HL-60 (cell line): ENCODE measurements at regions not wholly inside any gene's neighbourhood (a gene's known extent, or its start where the extent isn't known, plus 50 kb on each side); places are given as distances from the start of the nearest gene placed in this dataset.

Experiments used
- DNase-seq, 2 experiments: peaks; one replicate each; pipeline ENCODE4 v3.0.0-alpha.2; 2010 to 2020; ENCODE audit warnings: low read depth in 1 of 2, low spot score in 1 of 2
- H3K27ac ChIP-seq: fragments of 250-450 bp; sonication (Bioruptor Pico); replicated peaks from 2 replicates; pipeline ENCODE4 v1.5.1; 2020; ENCODE audit warnings: mild to moderate bottlenecking, moderate library complexity
- H3K27me3 ChIP-seq: fragments of 250-450 bp; sonication (Bioruptor Pico); 2 replicates; pipeline ENCODE4 v1.5.1; 2021; ENCODE audit warnings: mild to moderate bottlenecking, moderate library complexity; ENCODE audit not compliant: insufficient read depth, poor library complexity, severe bottlenecking
- H3K4me3 ChIP-seq: replicated peaks from 2 replicates; pipeline ENCODE4 v1.5.1; 2011; ENCODE audit warnings: mild to moderate bottlenecking, control low read depth, low read length; ENCODE audit not compliant: insufficient read depth
- GABPA ChIP-seq: IDR thresholded peaks from 2 replicates; pipeline ENCODE4 v1.6.1; 2012; ENCODE audit warnings: low read depth
- POLR2AphosphoS5 ChIP-seq: IDR thresholded peaks from 2 replicates; pipeline ENCODE4 v1.6.1; 2012; ENCODE audit warnings: low read depth
- REST ChIP-seq: IDR thresholded peaks from 2 replicates; pipeline ENCODE4 v1.6.1; 2012; ENCODE audit warnings: low read depth; ENCODE audit not compliant: insufficient replicate concordance
- SPI1 ChIP-seq: IDR thresholded peaks from 2 replicates; pipeline ENCODE4 v1.6.1; 2012; ENCODE audit warnings: low read depth, mild to moderate bottlenecking, borderline replicate concordance
- TF ChIP-seq, protein P1 (sequence below): IDR thresholded peaks from one replicate; pipeline ENCODE4 v1.5.1; 2011; ENCODE audit warnings: low read length, control low read depth, inconsistent platforms; ENCODE audit not compliant: insufficient read depth

GRCh38 chr12:63041601-63042000 is 106.7 kb upstream of the PPM1H start:
- Histone ChIP-seq H3K27me3 (no peaks in the 10 kb centered on the region), H3K27ac (no peak overlapping the region), H3K4me3 (no peak overlapping the region)
- DNase-seq: no peak
- TF ChIP-seq, protein P1, sequence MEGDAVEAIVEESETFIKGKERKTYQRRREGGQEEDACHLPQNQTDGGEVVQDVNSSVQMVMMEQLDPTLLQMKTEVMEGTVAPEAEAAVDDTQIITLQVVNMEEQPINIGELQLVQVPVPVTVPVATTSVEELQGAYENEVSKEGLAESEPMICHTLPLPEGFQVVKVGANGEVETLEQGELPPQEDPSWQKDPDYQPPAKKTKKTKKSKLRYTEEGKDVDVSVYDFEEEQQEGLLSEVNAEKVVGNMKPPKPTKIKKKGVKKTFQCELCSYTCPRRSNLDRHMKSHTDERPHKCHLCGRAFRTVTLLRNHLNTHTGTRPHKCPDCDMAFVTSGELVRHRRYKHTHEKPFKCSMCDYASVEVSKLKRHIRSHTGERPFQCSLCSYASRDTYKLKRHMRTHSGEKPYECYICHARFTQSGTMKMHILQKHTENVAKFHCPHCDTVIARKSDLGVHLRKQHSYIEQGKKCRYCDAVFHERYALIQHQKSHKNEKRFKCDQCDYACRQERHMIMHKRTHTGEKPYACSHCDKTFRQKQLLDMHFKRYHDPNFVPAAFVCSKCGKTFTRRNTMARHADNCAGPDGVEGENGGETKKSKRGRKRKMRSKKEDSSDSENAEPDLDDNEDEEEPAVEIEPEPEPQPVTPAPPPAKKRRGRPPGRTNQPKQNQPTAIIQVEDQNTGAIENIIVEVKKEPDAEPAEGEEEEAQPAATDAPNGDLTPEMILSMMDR: no peak
- TF ChIP-seq REST (no peak), POLR2AphosphoS5 (no peak)

DNA sequence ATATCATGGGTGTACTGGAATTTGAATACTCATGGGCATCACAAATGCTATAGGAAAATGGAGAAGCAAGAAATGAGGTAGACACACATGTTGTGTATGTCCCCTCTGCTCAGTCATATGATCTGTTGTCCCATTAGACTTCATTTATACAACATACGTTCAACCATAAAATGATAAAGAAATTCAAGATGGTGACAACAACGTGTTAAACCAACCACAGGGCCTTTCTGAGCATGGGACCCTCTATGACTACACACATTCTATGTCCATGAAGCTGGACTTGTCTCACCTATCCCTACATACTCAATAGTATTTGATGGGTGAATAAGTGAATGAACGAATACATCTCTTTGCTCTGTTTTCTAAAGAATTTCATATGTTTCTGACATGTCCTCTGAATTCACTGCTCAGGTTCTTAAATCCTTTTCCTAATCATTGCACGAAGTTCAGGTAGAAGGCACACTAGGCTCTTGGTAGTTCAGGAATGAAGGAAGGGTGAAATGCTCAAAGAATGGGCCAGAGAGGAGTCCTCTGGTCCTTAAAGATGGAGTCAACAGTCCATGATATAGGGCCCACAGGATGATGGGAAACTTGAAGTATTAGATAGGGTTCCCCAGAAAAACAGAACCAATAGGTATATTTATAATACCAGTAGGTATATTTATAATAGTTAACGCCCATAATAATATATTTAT is 105.7 kb upstream of the PPM1H start:
- TF ChIP-seq GABPA (no peak), SPI1 (no peak)
- no peak for DNase-seq
- Histone ChIP-seq H3K27me3 (no peaks in the 10 kb centered on the region), H3K4me3 (no peak overlapping the region), H3K27ac (no peak overlapping the region)

- Histone ChIP-seq H3K4me3 (no peak overlapping the region), H3K27ac (no peak overlapping the region), H3K27me3 (no peaks in the 10 kb centered on the region)
- no peak for DNase-seq
- TF ChIP-seq GABPA (no peak), REST (no peak), POLR2AphosphoS5 (no peak), SPI1 (no peak)
- TF ChIP-seq, protein P1: no peak
These were observed 103.8 kb upstream of the PPM1H start for GRCh38 chr12:63038713-63039100.

DNA sequence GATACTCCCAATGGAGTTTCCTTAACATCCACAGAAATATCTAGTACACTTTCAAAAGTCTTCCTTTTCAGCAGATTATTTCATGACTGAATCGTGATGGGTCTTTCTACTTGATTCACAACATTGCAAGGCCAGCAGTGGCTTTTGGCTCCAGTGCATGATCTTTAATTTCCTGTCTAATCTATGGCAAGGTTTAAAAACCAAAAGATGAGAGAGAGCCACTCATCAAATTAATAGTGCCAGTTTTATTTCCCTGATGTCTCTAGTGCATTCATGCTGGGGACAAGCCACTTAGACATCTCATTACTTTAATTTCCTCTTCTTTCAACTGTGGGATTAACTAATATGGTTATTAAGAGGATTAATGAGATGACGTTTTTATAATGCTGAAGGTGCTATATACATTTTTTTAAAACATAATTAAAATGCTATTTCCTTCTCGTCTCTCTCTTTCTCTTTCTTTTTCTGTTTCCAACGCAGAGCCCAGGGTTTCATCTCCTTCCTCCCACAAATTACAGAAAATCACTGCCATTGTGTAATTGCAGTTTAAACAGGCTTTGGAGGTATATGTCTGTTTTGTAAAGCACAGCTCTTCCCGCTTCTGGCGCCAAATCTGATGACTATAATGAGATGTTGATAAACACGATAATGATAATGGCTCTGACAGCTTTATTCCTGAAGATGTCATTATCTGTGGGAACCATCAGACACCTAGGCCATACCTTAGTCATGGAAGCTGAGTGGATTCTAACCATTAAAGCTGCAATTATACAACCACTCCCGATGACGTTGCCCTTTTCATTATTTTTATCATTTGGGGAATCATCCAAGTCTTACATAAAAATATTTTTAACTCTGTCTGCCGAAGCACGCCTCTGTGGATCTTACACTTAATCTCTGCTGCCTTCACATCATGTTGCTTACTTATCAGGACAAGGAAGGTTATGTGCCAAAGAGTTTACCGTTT is 103.1 kb upstream of the PPM1H start:
- TF ChIP-seq, protein P1: no peak
- TF ChIP-seq REST (no peak), GABPA (no peak), POLR2AphosphoS5 (no peak), SPI1 (no peak)
- DNase-seq: no peak
- no peak overlapping the region for H3K4me3 ChIP-seq

More for the DNA sequence above, 103.1 kb upstream of the PPM1H start:
- Histone ChIP-seq H3K27me3 (no peaks in the 10 kb centered on the region), H3K27ac (no peak overlapping the region)
